Memory B cell (primary cell): ENCODE measurements at regions not wholly inside any gene's neighbourhood (a gene's known extent, or its start where the extent isn't known, plus 50 kb on each side); places are given as distances from the start of the nearest gene placed in this dataset.
A peak's percentile ranks its signal among the peaks of the same experiment; 100 is the strongest.
"Not testable (repeated sequence)": the region's sequence is repeated elsewhere in the genome, so short reads cannot be mapped to it uniquely, and the experiment has no call there.

Experiments
- ATAC-seq: fragments of 150-1000 bp; cut with Tn5 transposase; 2 replicates; pipeline ENCODE4 v1.10.0; 2021; ENCODE audit warnings: low read depth, mild to moderate bottlenecking, moderate library complexity
- DNase-seq, 2 donors: peaks; one replicate each; pipeline ENCODE4 v3.0.0; 2022; ENCODE audit warnings: low spot score in 2 of 2
- H3K27ac Mint-ChIP-seq: one replicate; pipeline ENCODE4 v1.8.0; 2022; ENCODE audit warnings: mild to moderate bottlenecking, moderate library complexity, mixed read lengths
- H3K27me3 Mint-ChIP-seq: one replicate; pipeline ENCODE4 v1.8.0; 2022; ENCODE audit warnings: mixed read lengths
- H3K36me3 Mint-ChIP-seq: one replicate; pipeline ENCODE4 v1.8.0; 2022; ENCODE audit warnings: mild to moderate bottlenecking, mixed read lengths
- H3K4me1 Mint-ChIP-seq: one replicate; pipeline ENCODE4 v1.8.0; 2022; ENCODE audit warnings: mixed read lengths
- H3K4me3 Mint-ChIP-seq: one replicate; pipeline ENCODE4 v1.8.0; 2022; ENCODE audit warnings: mild to moderate bottlenecking, moderate library complexity, mixed read lengths
- H3K9me3 Mint-ChIP-seq: one replicate; pipeline ENCODE4 v1.8.0; 2022; ENCODE audit warnings: mixed read lengths

GRCh38 chr19:7400815-7401214, 52.1 kb downstream of the ARHGEF18 start:
- DNase-seq (no peak), ATAC-seq (no peak)
- Mint-ChIP-seq H3K4me3 (no peak overlapping the region), H3K27me3 (no peaks in the 10 kb centered on the region), H3K36me3 (peaks cover 30% of the 10 kb centered on the region), H3K9me3 (no peaks in the 10 kb centered on the region), H3K4me1 (peaks cover 32% of the 10 kb centered on the region), H3K27ac (no peak overlapping the region)

GRCh38 chr19:7401694-7402093, 53.0 kb downstream of the ARHGEF18 start:
- DNase-seq (no peak), ATAC-seq (no peak)
- H3K9me3 Mint-ChIP-seq: no peaks in the 10 kb centered on the region
- H3K36me3 Mint-ChIP-seq: peaks cover 31% of the 10 kb centered on the region
- H3K27ac Mint-ChIP-seq: no peak overlapping the region
- H3K4me3 Mint-ChIP-seq: no peak overlapping the region
- H3K27me3 Mint-ChIP-seq: no peaks in the 10 kb centered on the region
- H3K4me1 Mint-ChIP-seq: peaks cover 27% of the 10 kb centered on the region

- not testable (repeated sequence) for ATAC-seq, H3K4me3 Mint-ChIP-seq
- H3K27ac Mint-ChIP-seq: peak overlapping the region; percentile 64
Observed at GRCh38 chr19:7405482-7405881, 56.7 kb downstream of the ARHGEF18 start.

GRCh38 chr19:7408251-7408650, 59.5 kb downstream of the ARHGEF18 start:
- H3K4me1 Mint-ChIP-seq: peaks cover 23% of the 10 kb centered on the region
- H3K4me3 Mint-ChIP-seq: peak overlapping the region; percentile 21
- peaks cover 28% of the 10 kb centered on the region for H3K36me3 Mint-ChIP-seq
- H3K9me3 Mint-ChIP-seq: no peaks in the 10 kb centered on the region
- H3K27me3 Mint-ChIP-seq: no peaks in the 10 kb centered on the region
- ATAC-seq (peak; percentile 49), DNase-seq (no peak)
- peak overlapping the region; percentile 76 for H3K27ac Mint-ChIP-seq

More at GRCh38 chr19:7405482-7405881, 56.7 kb downstream of the ARHGEF18 start:
- Mint-ChIP-seq H3K4me1 (peaks cover 24% of the 10 kb centered on the region), H3K36me3 (peaks cover 31% of the 10 kb centered on the region)
- H3K27me3 Mint-ChIP-seq, H3K9me3 Mint-ChIP-seq, DNase-seq: not testable (repeated sequence)

- Mint-ChIP-seq H3K4me1 (peaks cover 22% of the 10 kb centered on the region), H3K27ac (no peak overlapping the region), H3K9me3 (no peaks in the 10 kb centered on the region), H3K4me3 (no peak overlapping the region), H3K36me3 (peaks cover 24% of the 10 kb centered on the region), H3K27me3 (no peaks in the 10 kb centered on the region)
- ATAC-seq (no peak), DNase-seq (no peak)
Observed at GRCh38 chr19:7410946-7411345, 62.2 kb downstream of the ARHGEF18 start.

GRCh38 chr19:7413629-7414028, 64.9 kb downstream of the ARHGEF18 start:
- Mint-ChIP-seq H3K4me1 (peaks cover 23% of the 10 kb centered on the region), H3K9me3 (no peaks in the 10 kb centered on the region), H3K27ac (no peak overlapping the region), H3K4me3 (no peak overlapping the region), H3K36me3 (peaks cover 29% of the 10 kb centered on the region), H3K27me3 (no peaks in the 10 kb centered on the region)
- DNase-seq (no peak), ATAC-seq (no peak)

- H3K27ac Mint-ChIP-seq: peak overlapping the region; percentile 41
- H3K9me3 Mint-ChIP-seq: no peaks in the 10 kb centered on the region
- DNase-seq (no peak), ATAC-seq (no peak)
- no peaks in the 10 kb centered on the region for H3K27me3 Mint-ChIP-seq
- H3K4me3 Mint-ChIP-seq: no peak overlapping the region
- H3K36me3 Mint-ChIP-seq: peaks cover 34% of the 10 kb centered on the region
- peaks cover 25% of the 10 kb centered on the region for H3K4me1 Mint-ChIP-seq
Observed at GRCh38 chr19:7415163-7415856, 66.6 kb downstream of the ARHGEF18 start.

- ATAC-seq: no peak
- Mint-ChIP-seq H3K4me1 (peaks cover 25% of the 10 kb centered on the region), H3K27me3 (no peaks in the 10 kb centered on the region), H3K27ac (no peak overlapping the region), H3K9me3 (no peaks in the 10 kb centered on the region), H3K4me3 (no peak overlapping the region), H3K36me3 (peaks cover 35% of the 10 kb centered on the region)
- DNase-seq: no peak
Observed at GRCh38 chr19:7415857-7416371, 67.2 kb downstream of the ARHGEF18 start.

- Mint-ChIP-seq H3K27me3 (no peaks in the 10 kb centered on the region), H3K36me3 (peaks cover 36% of the 10 kb centered on the region), H3K9me3 (no peaks in the 10 kb centered on the region), H3K4me3 (no peak overlapping the region), H3K4me1 (peaks cover 23% of the 10 kb centered on the region), H3K27ac (peak overlapping the region; percentile 71)
- DNase-seq (no peak), ATAC-seq (no peak)
Observed at GRCh38 chr19:7417671-7418324, 69.1 kb downstream of the ARHGEF18 start.

- Mint-ChIP-seq H3K4me3 (no peak overlapping the region), H3K4me1 (peaks cover 22% of the 10 kb centered on the region), H3K9me3 (no peaks in the 10 kb centered on the region), H3K27me3 (no peaks in the 10 kb centered on the region), H3K27ac (no peak overlapping the region), H3K36me3 (peaks cover 35% of the 10 kb centered on the region)
- no peak for DNase-seq
- ATAC-seq: no peak
Observed at GRCh38 chr19:7418596-7418995, 69.9 kb downstream of the ARHGEF18 start.

GRCh38 chr19:7419153-7419552, 69.7 kb downstream of the PEX11G start:
- Mint-ChIP-seq H3K36me3 (peaks cover 35% of the 10 kb centered on the region), H3K27ac (peak overlapping the region; percentile 55), H3K4me3 (no peak overlapping the region), H3K27me3 (no peaks in the 10 kb centered on the region), H3K4me1 (peaks cover 22% of the 10 kb centered on the region), H3K9me3 (no peaks in the 10 kb centered on the region)
- DNase-seq (no peak), ATAC-seq (no peak)

- no peak for ATAC-seq
- Mint-ChIP-seq H3K4me3 (no peak overlapping the region), H3K36me3 (peaks cover 35% of the 10 kb centered on the region), H3K27me3 (no peaks in the 10 kb centered on the region), H3K9me3 (no peaks in the 10 kb centered on the region), H3K4me1 (peaks cover 22% of the 10 kb centered on the region), H3K27ac (peak overlapping the region; percentile 55)
- no peak for DNase-seq
Observed at GRCh38 chr19:7419777-7420439, 68.9 kb downstream of the PEX11G start.

GRCh38 chr19:7421941-7422744, 66.7 kb downstream of the PEX11G start:
- H3K4me3 Mint-ChIP-seq: no peak overlapping the region
- H3K4me1 Mint-ChIP-seq: peaks cover 17% of the 10 kb centered on the region
- H3K27me3 Mint-ChIP-seq: no peaks in the 10 kb centered on the region
- no peaks in the 10 kb centered on the region for H3K9me3 Mint-ChIP-seq
- DNase-seq (no peak), ATAC-seq (no peak)
- H3K27ac Mint-ChIP-seq: no peak overlapping the region
- H3K36me3 Mint-ChIP-seq: peaks cover 24% of the 10 kb centered on the region
